ENCODE measurements at regions not wholly inside any gene's neighbourhood (a gene's known extent, or its start where the extent isn't known, plus 50 kb on each side); places are given as distances from the start of the nearest gene placed in this dataset.

DNA sequence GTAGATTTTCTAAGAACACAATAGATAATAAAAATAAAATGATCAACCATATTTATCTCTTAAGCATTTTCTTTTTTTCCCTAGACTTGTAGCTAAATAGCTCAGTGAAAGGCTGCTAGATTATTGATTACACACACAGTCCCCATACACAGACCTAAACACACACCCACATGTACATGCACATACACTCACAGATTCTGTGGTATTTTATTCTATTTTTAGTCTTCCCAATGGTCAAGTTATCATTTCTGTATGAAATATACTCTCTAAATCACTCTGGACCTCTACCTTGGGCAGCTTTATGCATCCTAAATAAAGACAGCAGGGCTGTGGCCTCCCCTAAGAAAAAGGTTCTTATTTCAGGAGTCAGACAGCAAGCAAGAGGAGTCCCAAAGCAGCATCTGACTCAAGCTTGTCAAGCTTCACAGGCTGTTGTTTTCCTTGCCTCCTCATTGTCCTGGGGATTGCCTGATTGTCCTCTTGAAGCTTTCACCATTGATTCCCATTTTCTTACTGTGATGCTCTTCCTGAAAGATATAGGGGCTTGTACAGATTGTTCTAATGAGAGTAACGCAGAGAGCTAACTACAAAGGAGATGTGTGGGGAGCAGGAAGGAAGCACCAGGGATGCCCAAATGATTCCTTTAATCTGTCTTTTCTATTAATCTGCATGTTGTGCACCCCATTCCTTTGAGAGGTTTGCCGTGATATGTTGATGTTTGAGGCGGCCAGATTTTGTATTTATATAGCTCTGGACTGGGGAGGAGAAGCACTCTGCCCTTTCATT, 986.5 kb downstream of the PCDH17 start:
- Mint-ChIP-seq H3K4me3 (ENCODE audit: unreplicated experiment) (no peak overlapping the region), H3K27me3 (ENCODE audit: low read depth) (no peaks in the 10 kb centered on the region), H3K36me3 (ENCODE audit: low read depth) (no peaks in the 10 kb centered on the region), H3K4me1 (ENCODE audit: low read depth) (no peaks in the 10 kb centered on the region), H3K27ac (ENCODE audit: unreplicated experiment) (no peak overlapping the region), H3K9me3 (ENCODE audit: low read depth) (peaks cover 3% of the 10 kb centered on the region)
- DNase-seq (ENCODE audit: low spot score): no peak
- TF ChIP-seq, protein P1, sequence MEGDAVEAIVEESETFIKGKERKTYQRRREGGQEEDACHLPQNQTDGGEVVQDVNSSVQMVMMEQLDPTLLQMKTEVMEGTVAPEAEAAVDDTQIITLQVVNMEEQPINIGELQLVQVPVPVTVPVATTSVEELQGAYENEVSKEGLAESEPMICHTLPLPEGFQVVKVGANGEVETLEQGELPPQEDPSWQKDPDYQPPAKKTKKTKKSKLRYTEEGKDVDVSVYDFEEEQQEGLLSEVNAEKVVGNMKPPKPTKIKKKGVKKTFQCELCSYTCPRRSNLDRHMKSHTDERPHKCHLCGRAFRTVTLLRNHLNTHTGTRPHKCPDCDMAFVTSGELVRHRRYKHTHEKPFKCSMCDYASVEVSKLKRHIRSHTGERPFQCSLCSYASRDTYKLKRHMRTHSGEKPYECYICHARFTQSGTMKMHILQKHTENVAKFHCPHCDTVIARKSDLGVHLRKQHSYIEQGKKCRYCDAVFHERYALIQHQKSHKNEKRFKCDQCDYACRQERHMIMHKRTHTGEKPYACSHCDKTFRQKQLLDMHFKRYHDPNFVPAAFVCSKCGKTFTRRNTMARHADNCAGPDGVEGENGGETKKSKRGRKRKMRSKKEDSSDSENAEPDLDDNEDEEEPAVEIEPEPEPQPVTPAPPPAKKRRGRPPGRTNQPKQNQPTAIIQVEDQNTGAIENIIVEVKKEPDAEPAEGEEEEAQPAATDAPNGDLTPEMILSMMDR (IDR thresholded peaks at IDR 0.05): no peak

DNA sequence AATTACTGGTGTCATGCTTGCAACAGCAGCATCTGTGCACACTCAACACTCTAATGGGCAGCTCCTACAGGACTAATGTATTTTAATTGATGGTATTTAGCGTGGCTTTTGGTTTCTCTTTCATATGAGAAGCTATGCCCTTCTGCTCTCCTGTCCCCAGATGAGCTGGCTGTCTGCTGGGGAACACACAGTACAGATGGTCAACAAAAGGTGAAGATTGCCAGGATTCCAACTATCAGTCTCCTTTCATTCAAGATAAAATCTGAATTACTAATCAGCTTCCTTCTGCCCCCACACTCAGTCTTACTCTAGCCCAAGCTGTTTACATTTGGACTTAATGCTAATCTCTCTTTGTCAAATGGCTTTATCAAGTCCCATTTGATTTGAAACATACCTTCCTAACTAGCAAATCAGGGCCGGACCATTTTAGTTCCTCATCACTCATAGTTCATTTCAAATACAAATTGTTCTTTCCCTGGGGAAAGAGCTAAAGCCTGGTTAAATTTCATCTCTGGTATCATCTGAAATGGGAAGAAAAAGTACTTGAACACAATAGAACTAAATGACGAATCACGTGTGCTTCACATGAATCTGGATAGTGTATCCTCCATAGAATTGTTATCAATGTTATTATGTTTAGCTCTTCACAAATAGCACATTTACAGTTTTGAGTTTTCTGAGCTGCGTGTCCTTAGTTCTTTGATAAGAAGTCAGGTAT, 988.0 kb downstream of the PCDH17 start:
- H3K27me3 Mint-ChIP-seq (ENCODE audit: low read depth): no peaks in the 10 kb centered on the region
- H3K4me1 Mint-ChIP-seq (ENCODE audit: low read depth): no peaks in the 10 kb centered on the region
- no peaks in the 10 kb centered on the region for H3K36me3 Mint-ChIP-seq (ENCODE audit: low read depth)
- no peak overlapping the region for H3K4me3 Mint-ChIP-seq (ENCODE audit: unreplicated experiment)
- DNase-seq (ENCODE audit: low spot score): no peak
- H3K27ac Mint-ChIP-seq (ENCODE audit: unreplicated experiment): no peak overlapping the region
- TF ChIP-seq, protein P1 (IDR thresholded peaks at IDR 0.05): no peak
- no peaks in the 10 kb centered on the region for H3K9me3 Mint-ChIP-seq (ENCODE audit: low read depth)

DNA sequence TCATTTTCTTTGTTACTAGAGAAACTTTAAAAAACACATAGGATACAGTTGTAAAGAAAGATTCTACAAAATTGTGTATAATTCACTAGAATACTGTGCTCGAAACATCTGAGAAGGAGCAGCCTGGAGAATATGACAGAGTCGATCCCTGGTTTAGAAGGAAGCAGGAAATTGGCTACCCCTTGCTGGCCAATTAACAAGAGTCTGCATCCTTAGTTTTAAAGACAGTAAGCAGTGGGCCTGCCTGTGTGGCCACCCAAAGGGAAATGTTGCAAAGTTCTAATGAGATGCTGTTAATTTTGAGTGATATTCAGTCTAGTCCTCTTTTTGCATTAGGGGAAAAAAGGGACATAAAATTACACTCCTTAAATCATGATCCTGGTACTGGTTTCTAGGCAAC, 988.6 kb downstream of the PCDH17 start:
- no peaks in the 10 kb centered on the region for H3K27me3 Mint-ChIP-seq (ENCODE audit: low read depth)
- no peak overlapping the region for H3K27ac Mint-ChIP-seq (ENCODE audit: unreplicated experiment)
- H3K4me3 Mint-ChIP-seq (ENCODE audit: unreplicated experiment): no peak overlapping the region
- no peak for DNase-seq (ENCODE audit: low spot score)
- no peaks in the 10 kb centered on the region for H3K36me3 Mint-ChIP-seq (ENCODE audit: low read depth)
- H3K9me3 Mint-ChIP-seq (ENCODE audit: low read depth): no peaks in the 10 kb centered on the region
- TF ChIP-seq, protein P1 (IDR thresholded peaks at IDR 0.05): no peak
- no peaks in the 10 kb centered on the region for H3K4me1 Mint-ChIP-seq (ENCODE audit: low read depth)

DNA sequence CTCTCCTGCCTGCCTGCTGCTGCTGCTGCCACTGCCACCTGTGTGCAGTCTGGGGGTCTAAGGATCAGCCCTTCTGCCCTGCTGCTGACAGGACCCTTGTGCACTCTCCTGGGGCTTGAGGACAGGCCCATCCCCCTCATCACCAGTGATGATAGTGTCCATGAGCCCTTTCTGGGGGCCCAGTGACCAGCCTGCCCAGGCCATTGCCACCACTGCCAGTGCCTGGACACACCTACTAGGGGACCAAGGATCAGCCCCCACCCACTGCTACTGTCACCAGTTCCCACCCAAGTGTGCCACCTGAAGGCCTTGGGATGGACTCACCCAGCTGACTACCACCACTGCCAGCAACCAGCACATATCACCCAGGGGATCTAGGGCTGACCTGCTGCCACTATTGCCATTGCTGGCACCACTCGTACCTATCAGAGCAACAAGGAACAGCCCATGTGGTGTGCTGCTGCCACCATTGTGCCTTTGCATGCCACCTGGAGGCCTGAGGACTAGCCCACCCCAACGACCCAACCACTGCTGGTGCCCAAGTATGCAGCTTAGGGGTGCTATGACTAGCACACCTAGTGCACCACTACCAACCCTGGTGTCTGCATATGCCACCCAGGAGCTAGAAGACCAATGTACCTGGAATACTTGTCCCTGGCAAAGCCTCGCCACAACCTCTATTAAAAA, 994.3 kb downstream of the PCDH17 start:
- no peak for DNase-seq (ENCODE audit: low spot score)
- Mint-ChIP-seq H3K36me3 (ENCODE audit: low read depth) (no peaks in the 10 kb centered on the region), H3K4me3 (ENCODE audit: unreplicated experiment) (no peak overlapping the region), H3K27me3 (ENCODE audit: low read depth) (no peaks in the 10 kb centered on the region), H3K9me3 (ENCODE audit: low read depth) (peaks cover 11% of the 10 kb centered on the region), H3K27ac (ENCODE audit: unreplicated experiment) (no peak overlapping the region), H3K4me1 (ENCODE audit: low read depth) (no peaks in the 10 kb centered on the region)
- TF ChIP-seq, protein P1 (IDR thresholded peaks at IDR 0.05): no peak

DNA sequence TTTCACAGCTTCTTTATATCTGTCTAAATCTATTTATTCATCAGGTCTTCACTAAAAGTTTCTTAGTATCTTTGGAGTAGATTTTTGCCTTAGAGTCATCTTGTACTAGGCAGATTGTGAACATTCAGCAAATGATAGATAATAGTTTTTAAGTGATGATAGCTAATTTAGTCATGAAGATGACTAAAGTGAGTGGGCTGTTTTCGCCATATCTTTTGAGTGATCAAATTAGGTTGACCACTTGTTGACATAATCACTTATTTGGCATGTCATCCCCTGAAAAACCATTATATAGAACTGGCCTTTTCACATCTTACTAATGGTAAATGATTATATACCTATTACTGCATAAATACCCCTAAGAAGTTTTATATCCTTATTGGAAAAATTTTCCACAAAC, 999.2 kb downstream of the PCDH17 start:
- Mint-ChIP-seq H3K4me3 (ENCODE audit: unreplicated experiment) (no peak overlapping the region), H3K36me3 (ENCODE audit: low read depth) (no peaks in the 10 kb centered on the region), H3K4me1 (ENCODE audit: low read depth) (no peaks in the 10 kb centered on the region), H3K27me3 (ENCODE audit: low read depth) (no peaks in the 10 kb centered on the region), H3K27ac (ENCODE audit: unreplicated experiment) (no peak overlapping the region), H3K9me3 (ENCODE audit: low read depth) (peaks cover 11% of the 10 kb centered on the region)
- DNase-seq (ENCODE audit: low spot score): no peak
- TF ChIP-seq, protein P1 (IDR thresholded peaks at IDR 0.05): no peak
